Upper lobe of right lung (tissue), 1 donor: ENCODE measurements at regions not wholly inside any gene's neighbourhood (a gene's known extent, or its start where the extent isn't known, plus 50 kb on each side); places are given as distances from the start of the nearest gene placed in this dataset.

Experiments used
- ATAC-seq: fragments of 200-7000 bp; cut with Tn5 transposase; one replicate; pipeline ENCODE4 v1.9.1; 2020; ENCODE audit warnings: mild to moderate bottlenecking, moderate library complexity
- DNase-seq: peaks from one replicate; pipeline ENCODE4 v3.0.0-alpha.2; 2020
- H3K27ac ChIP-seq: fragments of 200-600 bp; one replicate; pipeline ENCODE4 v1.8.0; 2022
- H3K27me3 ChIP-seq: fragments of 200-600 bp; one replicate; pipeline ENCODE4 v1.8.0; 2022; ENCODE audit warnings: mild to moderate bottlenecking
- H3K36me3 ChIP-seq: fragments of 200-600 bp; one replicate; pipeline ENCODE4 v1.8.0; 2022
- H3K4me1 ChIP-seq: fragments of 200-600 bp; one replicate; pipeline ENCODE4 v1.8.0; 2022
- H3K4me3 ChIP-seq: fragments of 200-600 bp; one replicate; pipeline ENCODE4 v1.8.0; 2022; ENCODE audit warnings: mild to moderate bottlenecking
- H3K9me3 ChIP-seq: fragments of 200-600 bp; one replicate; pipeline ENCODE4 v1.8.0; 2022
- CTCF ChIP-seq: fragments of 200-600 bp; IDR thresholded peaks from one replicate; pipeline ENCODE4 v1.8.0; 2022; ENCODE audit warnings: antibody characterized with exemption
- intact Hi-C: fragments of 100-400 bp; cut with DNase I; formaldehyde crosslinking; loops from one replicate; pipeline ENCODE4 v1.11.0; 2022
- donor health status: DM: no; HTN: yes; CAD: no; lungs with severe emphysema.

GRCh38 chr3:191518861-191519260, 57.9 kb downstream of the PYDC2 start:
- DNase-seq (no peak), ATAC-seq (no peak)
- intact Hi-C loops, result no loop called here
- no peaks in the 10 kb centered on the region for H3K36me3 ChIP-seq
- no peak for TF ChIP-seq CTCF
- no peaks in the 10 kb centered on the region for H3K27me3 ChIP-seq
- no peaks in the 10 kb centered on the region for H3K4me1 ChIP-seq
- no peak overlapping the region for H3K4me3 ChIP-seq
- no peaks in the 10 kb centered on the region for H3K9me3 ChIP-seq
- H3K27ac ChIP-seq, result no peak overlapping the region

- H3K4me1 ChIP-seq, result no peaks in the 10 kb centered on the region
- no peak overlapping the region for H3K4me3 ChIP-seq
- ATAC-seq (no peak), DNase-seq (no peak)
- H3K9me3 ChIP-seq, result no peaks in the 10 kb centered on the region
- no peak overlapping the region for H3K27ac ChIP-seq
- H3K27me3 ChIP-seq, result no peaks in the 10 kb centered on the region
- no peaks in the 10 kb centered on the region for H3K36me3 ChIP-seq
- intact Hi-C loops, result no loop called here
- no peak for TF ChIP-seq CTCF
Observed at GRCh38 chr3:191521055-191521454, 60.1 kb downstream of the PYDC2 start.

GRCh38 chr3:191523148-191523547, 62.2 kb downstream of the PYDC2 start:
- intact Hi-C loops, result no loop called here
- no peak for DNase-seq
- no peaks in the 10 kb centered on the region for H3K36me3 ChIP-seq
- H3K9me3 ChIP-seq, result no peaks in the 10 kb centered on the region
- TF ChIP-seq CTCF, result no peak
- ATAC-seq, result no peak
- H3K4me3 ChIP-seq, result no peak overlapping the region
- H3K27ac ChIP-seq, result no peak overlapping the region
- H3K4me1 ChIP-seq, result no peaks in the 10 kb centered on the region
- H3K27me3 ChIP-seq, result no peaks in the 10 kb centered on the region

GRCh38 chr3:191528589-191528988, 67.6 kb downstream of the PYDC2 start:
- H3K27ac ChIP-seq, result no peak overlapping the region
- H3K9me3 ChIP-seq, result no peaks in the 10 kb centered on the region
- H3K27me3 ChIP-seq, result no peaks in the 10 kb centered on the region
- ATAC-seq (no peak), DNase-seq (no peak)
- intact Hi-C loops, result no loop called here
- TF ChIP-seq CTCF, result no peak
- H3K4me1 ChIP-seq, result no peaks in the 10 kb centered on the region
- H3K4me3 ChIP-seq, result no peak overlapping the region
- no peaks in the 10 kb centered on the region for H3K36me3 ChIP-seq

- Histone ChIP-seq H3K36me3 (no peaks in the 10 kb centered on the region), H3K9me3 (no peaks in the 10 kb centered on the region), H3K27me3 (no peaks in the 10 kb centered on the region), H3K4me3 (no peak overlapping the region), H3K27ac (no peak overlapping the region), H3K4me1 (no peaks in the 10 kb centered on the region)
- no peak for ATAC-seq
- intact Hi-C loops, result no loop called here
- TF ChIP-seq CTCF, result no peak
- no peak for DNase-seq
Observed at GRCh38 chr3:191529992-191530391, 69.0 kb downstream of the PYDC2 start.

- Histone ChIP-seq H3K27ac (no peak overlapping the region), H3K4me3 (no peak overlapping the region), H3K36me3 (no peaks in the 10 kb centered on the region), H3K4me1 (no peaks in the 10 kb centered on the region), H3K27me3 (no peaks in the 10 kb centered on the region), H3K9me3 (no peaks in the 10 kb centered on the region)
- intact Hi-C loops, result no loop called here
- no peak for TF ChIP-seq CTCF
- ATAC-seq (no peak), DNase-seq (no peak)
Observed at GRCh38 chr3:191531434-191531972, 70.5 kb downstream of the PYDC2 start.
